Activated CD4-positive, alpha-beta T cell treated with anti-CD3 and anti-CD28 coated beads, Interleukin-2, Interleukin-4, amounts not matched to agents 100 ng/mL and 50 ng/mL, durations not matched to agents 16 hours and 8 hours (primary cell): ENCODE measurements at regions not wholly inside any gene's neighbourhood (a gene's known extent, or its start where the extent isn't known, plus 50 kb on each side); places are given as distances from the start of the nearest gene placed in this dataset.
"Not testable (repeated sequence)": the region's sequence is repeated elsewhere in the genome, so short reads cannot be mapped to it uniquely, and the experiment has no call there.

Source experiments
- DNase-seq: peaks from one replicate; pipeline ENCODE4 v3.0.0-alpha.2; 2020; ENCODE audit warnings: low spot score

- no peak for DNase-seq
Observed at GRCh38 chr13:34360702-34361101, 542.8 kb downstream of the RFC3 start.

DNA sequence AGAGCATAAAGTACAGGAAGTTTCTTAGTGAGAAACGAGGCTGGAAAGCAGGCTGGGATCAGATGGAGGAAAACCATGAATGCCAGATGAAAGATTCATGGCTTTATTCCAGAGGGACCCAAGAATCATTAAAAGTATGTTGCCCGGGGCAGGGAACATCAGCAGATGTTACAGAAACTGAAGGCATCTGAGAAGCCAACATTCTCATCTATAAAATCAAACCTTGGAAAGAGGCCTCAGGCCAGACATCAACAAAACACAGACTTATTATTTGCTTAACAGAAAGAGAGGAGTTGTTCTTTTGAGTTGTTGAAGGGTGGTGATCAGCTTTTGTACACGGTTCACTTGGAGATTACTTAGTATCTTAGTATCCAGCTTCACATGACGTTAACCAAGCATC, 543.6 kb downstream of the RFC3 start:
- no peak for DNase-seq

- DNase-seq = no peak
Observed at GRCh38 chr13:34363266-34363665, 545.3 kb downstream of the RFC3 start.

GRCh38 chr13:34364633-34365032, 546.7 kb downstream of the RFC3 start:
- DNase-seq = no peak

GRCh38 chr13:34369931-34370330, 552.0 kb downstream of the RFC3 start:
- no peak for DNase-seq

DNA sequence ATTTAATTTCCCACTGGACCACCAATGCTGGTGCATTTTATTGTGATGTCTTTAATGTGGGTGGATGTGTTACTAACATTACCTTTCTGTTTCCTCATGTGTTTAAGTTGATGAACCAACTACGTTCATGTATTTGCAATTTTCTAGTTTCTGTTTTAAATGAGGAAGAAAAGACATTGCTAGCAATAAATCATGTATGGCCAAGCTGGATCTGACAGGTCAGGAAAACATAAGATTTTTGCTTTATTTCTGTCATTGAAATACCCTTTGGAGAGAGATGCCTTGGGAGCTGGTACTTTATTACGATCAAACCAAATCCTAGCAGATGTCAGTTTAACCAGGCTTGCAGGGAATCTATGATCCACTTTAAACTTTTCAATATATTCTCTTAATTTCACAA, 553.2 kb downstream of the RFC3 start:
- no peak for DNase-seq

- no peak for DNase-seq
Observed at GRCh38 chr13:34371645-34372395, 553.9 kb downstream of the RFC3 start.

DNA sequence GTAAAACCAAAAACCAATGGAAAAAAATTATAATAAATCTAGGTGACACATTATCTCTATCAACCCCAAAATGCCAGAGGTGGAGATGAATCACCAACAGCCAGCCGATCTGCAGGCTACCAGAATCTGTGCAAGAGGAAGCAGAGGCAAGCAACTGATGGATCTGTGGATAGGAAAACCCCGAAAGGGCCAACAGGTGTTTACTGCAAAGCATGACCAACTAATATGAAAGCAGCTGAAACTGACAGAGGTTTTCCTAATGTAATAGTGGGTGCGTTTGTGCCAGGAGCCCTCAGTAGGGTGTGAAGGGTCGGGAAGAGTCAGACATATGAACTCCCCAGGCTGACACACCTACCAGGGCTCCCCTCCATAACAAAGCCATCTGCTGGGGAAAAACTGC, 554.6 kb downstream of the RFC3 start:
- DNase-seq = no peak

DNA sequence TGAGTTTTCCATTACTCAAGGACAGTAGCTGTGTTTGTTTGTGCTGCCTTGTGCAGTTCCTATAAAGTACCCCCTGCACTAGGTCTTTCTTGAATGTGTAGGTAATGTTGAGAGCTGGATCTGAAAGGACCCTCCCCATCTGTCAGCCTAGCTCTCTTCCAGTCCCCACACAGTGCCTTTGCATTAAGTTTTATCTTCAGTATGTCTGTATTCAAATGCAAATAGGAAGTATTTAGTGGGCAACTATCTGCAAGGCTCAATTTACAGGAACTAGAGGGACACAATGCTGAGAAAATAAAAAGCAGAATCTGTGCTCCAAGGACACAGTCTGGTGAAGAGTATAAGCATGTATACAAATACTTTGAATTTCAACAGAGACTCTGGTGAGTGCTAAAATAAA, 558.5 kb downstream of the RFC3 start:
- DNase-seq = no peak

DNA sequence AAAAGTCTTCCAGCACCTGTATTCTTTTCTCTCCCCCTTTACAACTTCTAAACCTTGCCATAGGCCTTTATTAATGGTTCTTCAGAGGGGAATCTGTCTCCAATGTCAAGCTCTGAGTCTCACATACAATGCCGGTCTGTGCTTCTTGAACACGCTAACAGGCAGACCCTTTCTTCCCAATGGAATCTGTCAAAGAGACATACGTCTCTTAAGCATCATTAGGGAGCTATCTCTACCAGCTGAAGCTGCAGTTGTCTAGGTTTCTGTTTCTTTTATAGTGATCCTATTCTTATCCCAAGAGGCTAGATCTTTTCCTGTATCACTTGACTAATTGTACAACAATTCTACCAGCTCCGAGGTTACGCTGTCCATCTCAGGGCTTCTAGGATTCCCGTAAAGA, 560.8 kb upstream of the NBEA start:
- DNase-seq = no peak

GRCh38 chr13:34383728-34384127, 558.3 kb upstream of the NBEA start:
- no peak for DNase-seq

GRCh38 chr13:34386229-34386628, 555.8 kb upstream of the NBEA start:
- DNase-seq = not testable (repeated sequence)

DNA sequence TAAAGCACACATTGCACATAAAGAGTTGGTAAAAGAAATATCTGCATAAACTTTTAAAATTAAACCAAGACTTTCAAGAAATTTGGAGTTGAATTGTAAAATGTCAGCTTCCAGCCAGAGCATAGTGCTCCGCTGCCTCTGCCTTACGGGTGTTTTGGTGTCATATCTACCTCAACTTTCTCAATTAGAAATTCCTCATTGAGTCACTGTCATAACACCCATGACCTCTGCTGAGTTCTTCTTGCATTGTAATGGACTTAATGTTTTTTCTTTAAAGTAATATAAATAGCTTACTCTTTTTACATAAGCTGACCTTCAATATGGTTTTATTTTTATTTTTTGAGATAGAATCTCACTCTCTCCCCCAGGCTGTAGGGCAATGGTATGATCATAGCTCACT, 551.0 kb upstream of the NBEA start:
- DNase-seq = no peak

DNA sequence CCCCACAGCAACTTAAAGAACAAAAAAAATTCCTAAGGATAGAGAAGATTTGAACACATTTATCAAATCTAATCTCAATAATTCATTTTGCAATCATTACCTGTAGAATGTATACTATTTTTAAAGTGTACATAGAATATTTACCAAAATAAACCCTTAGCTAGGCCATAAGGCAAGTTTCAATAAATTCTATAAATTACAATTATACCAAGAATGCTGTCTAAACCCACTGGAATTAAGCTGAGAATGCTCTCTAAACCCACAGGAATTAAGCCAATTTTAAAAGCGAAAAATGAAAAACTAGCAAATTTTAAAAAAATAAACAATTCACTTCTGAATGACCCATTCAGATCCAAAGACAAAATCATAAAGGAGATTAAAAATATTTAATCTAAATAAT, 540.4 kb upstream of the NBEA start:
- DNase-seq = no peak

DNA sequence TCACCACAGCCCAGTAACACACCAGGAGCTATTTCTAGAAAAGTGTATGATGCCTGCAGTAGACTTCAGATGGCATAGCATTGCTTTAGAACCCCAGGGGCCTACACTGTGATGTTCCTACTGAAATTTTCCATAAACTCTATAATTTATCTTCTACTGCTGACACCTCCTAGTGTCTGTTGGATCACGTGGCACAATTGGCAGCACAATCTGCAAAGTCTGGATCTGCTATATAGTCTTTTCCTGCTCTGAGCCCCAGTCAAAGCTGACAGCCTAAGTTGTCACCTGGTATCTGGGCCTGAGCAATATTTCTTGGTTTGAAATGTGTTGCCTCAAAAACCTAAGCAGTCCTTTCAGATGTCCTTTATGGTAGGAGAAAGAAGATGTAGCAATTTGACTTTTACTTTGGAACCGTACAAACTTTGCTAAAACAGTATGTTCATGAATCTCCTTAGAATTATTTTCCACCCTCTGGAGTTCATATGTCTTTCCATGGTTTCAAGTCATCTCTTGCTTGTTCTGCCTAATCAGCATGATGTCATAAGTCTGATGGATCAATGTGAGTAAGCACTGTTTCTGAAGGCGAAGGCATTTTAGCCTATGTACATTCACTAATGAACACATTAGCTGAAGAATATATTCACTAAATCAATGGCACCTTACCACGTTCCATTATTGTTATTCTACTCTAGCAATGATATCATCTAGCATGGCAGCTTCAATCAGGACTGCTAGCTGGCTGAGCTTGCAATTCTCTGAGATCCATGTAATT, 536.5 kb upstream of the NBEA start:
- no peak for DNase-seq

GRCh38 chr13:34408640-34409039, 533.4 kb upstream of the NBEA start:
- DNase-seq = no peak

DNA sequence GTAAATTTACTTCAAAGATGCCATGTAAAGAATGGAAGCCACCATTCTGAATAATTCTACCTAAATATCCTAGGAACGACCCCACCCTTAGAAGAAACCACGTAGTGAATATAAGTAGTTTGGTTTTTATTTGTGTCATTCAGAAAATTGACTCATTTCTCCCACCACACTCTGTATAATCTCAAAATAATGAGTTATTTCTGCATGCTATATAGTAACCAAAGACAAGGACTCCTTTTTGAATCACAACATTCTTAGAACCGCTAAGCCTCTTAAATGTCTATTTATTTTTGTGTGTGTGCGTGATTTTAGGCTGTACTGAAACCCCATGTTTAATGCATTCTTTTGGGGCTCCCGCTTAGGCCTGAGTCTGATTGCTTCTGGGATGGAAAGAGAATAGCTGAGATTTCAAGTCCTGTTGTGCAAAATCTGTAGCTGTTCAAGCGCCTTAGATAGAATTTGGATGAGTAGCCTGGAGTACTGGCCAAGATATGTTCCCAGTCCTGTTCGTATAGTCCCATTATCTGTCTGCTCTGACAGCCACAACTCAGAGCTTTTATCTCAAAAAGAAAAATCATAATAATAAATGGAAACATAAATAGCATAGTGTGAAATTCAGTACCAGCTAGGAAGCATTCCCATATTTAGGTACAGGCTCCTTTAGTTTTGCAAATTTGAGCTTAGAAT, 532.4 kb upstream of the NBEA start:
- peak; percentile 0 for DNase-seq

- DNase-seq = no peak
Observed at GRCh38 chr13:34410678-34411077, 531.4 kb upstream of the NBEA start.

- no peak for DNase-seq
Observed at GRCh38 chr13:34411177-34411576, 530.9 kb upstream of the NBEA start.

DNA sequence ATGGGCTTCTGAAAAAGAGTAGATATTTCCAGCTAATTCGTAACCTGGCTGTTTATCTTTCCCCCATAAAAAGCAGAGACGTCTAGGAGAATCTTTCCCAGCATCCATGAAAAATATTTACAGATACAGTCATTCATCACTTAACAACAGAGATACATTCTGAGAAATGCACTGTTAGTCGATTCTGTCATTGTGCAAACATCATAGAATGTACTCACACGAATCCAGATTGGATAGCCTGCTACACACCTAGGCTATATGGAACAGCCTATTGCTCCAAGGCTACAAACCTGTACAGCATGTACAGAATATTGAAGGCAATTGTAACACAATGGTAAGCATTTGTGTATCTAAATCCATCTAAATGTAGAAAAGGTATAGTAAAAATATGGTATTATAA, 530.2 kb upstream of the NBEA start:
- no peak for DNase-seq

DNA sequence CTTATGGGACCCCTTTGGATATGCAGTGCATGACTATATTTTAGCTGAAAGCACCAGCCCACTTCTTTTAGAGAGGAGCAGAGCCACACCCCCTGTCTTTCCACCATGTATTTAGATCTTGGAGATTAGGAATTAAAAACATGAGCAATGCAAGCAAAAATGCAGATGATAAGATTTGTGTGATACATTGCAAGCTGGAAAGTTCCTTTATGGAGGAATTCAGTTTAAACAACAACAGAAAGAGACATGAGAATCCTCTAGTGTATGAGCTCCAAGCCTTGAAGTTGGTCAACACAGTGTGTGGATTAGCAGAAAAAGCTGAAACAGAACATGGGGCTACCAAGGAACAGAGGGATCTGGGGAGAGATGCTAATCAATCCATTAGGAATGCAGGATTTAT, 529.8 kb upstream of the NBEA start:
- no peak for DNase-seq

DNA sequence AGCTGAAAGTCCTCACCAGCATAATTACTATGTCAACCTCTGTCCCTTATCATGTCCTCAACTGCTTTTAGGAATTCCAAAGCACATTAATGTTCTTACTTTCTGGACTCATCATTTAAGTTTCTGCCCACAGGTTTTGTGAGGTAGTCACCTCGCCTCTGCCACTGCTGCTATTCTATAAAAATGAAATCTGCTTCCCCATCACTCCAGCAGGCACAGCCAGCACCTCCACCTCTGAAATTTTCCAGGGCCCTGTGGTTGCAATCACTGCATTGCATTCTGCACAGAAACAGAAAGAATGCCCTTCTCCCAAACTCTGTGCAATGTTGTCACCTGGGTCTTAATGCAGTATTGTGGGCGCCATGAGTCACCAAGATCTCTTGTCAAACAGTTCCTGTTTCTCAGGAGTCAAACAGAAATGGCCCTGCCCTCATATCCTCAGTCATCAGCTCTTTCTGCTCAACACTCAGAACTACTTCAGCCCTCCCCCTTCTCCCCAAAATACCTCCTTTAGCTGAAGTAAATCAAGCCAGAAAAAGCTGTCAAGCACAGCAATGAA, 529.2 kb upstream of the NBEA start:
- no peak for DNase-seq
